Peyer's patch (tissue), 4 donors: ENCODE measurements at regions not wholly inside any gene's neighbourhood (a gene's known extent, or its start where the extent isn't known, plus 50 kb on each side); places are given as distances from the start of the nearest gene placed in this dataset.

Experiments
- CTCF ChIP-seq, 6 experiments: fragments of 450-650 bp in 4 of 6; fragments of 200-600 bp in 2 of 6; sonication (generic) in 1 of 6; IDR thresholded peaks; one replicate each; pipeline ENCODE4 v1.5.1; 2017 to 2019; ENCODE audit warnings: antibody characterized with exemption in 6 of 6, mild to moderate bottlenecking in 3 of 6, moderate library complexity in 1 of 6
- POLR2A ChIP-seq, 2 donors: fragments of 450-650 bp; IDR thresholded peaks; one replicate each; pipeline ENCODE4 v1.5.1; 2017; ENCODE audit warnings: antibody characterized with exemption in 2 of 2, mild to moderate bottlenecking in 2 of 2, moderate library complexity in 2 of 2

GRCh38 chr1:218852527-218852926, 321.2 kb upstream of the LYPLAL1 start:
- no peak for TF ChIP-seq CTCF (IDR thresholded peaks at IDR 0.05)
- no peak for TF ChIP-seq POLR2A (IDR thresholded peaks at IDR 0.05)
